ENCODE measurements at regions not wholly inside any gene's neighbourhood (a gene's known extent, or its start where the extent isn't known, plus 50 kb on each side); places are given as distances from the start of the nearest gene placed in this dataset.

DNA sequence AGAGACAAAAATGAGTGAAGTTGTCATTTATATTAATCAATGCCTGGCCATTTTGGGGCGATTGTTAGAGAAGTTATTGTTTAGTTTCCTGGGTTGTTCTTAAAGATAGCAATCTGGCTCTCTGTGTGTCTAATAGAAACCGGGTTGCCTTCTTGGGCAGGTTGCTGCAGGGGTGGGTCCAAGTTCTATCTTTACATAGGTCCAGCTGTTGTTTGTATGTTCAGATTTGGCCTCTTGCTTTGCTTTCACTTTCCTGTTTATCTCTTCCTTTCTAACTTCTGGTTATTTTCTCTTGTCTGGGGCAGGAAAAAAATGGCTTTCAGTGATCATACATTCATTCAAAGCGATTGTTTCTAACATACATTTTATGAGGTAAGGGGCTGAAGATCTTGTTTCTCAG is 128.4 kb upstream of the NOX3 start:
- no peak overlapping the region for H3K4me3 ChIP-seq (ENCODE audit: low read depth, low read length)
- no peak for DNase-seq (ENCODE audit: low read depth)
- TF ChIP-seq POLR2A (IDR thresholded peaks at IDR 0.05; ENCODE audit: extremely low read depth, insufficient read length) (no peak), MYC (IDR thresholded peaks at IDR 0.05; ENCODE audit: low read depth, low read length) (no peak)
- TF ChIP-seq, protein P1, sequence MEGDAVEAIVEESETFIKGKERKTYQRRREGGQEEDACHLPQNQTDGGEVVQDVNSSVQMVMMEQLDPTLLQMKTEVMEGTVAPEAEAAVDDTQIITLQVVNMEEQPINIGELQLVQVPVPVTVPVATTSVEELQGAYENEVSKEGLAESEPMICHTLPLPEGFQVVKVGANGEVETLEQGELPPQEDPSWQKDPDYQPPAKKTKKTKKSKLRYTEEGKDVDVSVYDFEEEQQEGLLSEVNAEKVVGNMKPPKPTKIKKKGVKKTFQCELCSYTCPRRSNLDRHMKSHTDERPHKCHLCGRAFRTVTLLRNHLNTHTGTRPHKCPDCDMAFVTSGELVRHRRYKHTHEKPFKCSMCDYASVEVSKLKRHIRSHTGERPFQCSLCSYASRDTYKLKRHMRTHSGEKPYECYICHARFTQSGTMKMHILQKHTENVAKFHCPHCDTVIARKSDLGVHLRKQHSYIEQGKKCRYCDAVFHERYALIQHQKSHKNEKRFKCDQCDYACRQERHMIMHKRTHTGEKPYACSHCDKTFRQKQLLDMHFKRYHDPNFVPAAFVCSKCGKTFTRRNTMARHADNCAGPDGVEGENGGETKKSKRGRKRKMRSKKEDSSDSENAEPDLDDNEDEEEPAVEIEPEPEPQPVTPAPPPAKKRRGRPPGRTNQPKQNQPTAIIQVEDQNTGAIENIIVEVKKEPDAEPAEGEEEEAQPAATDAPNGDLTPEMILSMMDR (IDR thresholded peaks at IDR 0.05; ENCODE audit: low read depth, low read length): no peak
- TF ChIP-seq, protein P2, sequence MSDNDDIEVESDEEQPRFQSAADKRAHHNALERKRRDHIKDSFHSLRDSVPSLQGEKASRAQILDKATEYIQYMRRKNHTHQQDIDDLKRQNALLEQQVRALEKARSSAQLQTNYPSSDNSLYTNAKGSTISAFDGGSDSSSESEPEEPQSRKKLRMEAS (IDR thresholded peaks at IDR 0.05; ENCODE audit: low read depth, low read length): no peak

DNA sequence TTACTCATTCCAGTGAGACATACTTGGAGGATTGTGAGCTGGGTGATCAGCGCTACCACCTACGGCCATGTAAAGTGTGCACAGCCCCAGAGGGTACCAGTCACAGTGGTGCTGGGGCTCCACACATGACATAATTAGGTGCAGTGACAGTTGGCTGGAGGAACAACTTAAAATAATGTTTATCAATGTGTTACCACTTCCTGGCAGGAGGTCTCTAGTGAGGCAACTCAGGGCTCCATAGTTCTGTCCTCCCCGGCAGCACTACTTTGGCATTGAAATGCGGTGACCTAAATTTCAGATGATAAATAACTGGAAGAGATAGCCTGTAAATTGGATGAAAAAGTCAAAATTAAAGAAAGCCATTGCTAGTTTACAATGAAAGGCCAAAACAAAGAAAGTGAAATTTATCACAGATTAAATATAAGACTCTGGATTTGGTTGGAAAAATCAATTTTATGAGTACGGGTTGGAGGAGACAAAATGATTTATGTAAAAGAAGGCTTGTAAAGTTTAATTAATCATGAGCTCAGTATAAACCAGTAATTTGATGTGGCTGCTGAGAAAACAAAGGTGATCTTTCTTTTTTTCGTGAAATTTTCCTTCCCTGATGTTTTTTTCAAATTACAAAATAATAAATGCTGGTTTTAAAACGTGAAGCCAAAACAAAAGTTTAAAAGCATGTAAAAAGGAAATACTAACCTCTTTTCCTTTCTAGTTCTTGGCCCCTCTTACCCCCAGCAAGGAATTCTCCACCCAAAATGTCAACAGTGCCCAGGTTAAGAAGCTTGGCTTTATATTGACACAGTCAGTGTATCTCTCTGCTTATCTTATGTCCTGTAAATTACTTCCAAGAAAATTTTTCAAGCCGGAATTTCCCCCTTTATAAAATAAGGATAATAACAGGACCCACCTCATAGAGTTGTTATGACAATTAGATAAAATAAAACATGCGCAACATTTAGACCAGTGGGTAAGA is 126.7 kb upstream of the NOX3 start:
- no peak overlapping the region for H3K4me3 ChIP-seq (ENCODE audit: low read depth, low read length)
- no peak for DNase-seq (ENCODE audit: low read depth)
- TF ChIP-seq MYC (IDR thresholded peaks at IDR 0.05; ENCODE audit: low read depth, low read length) (no peak), POLR2A (IDR thresholded peaks at IDR 0.05; ENCODE audit: extremely low read depth, insufficient read length) (no peak)
- TF ChIP-seq, protein P2 (IDR thresholded peaks at IDR 0.05; ENCODE audit: low read depth, low read length): no peak
- TF ChIP-seq, protein P1 (IDR thresholded peaks at IDR 0.05; ENCODE audit: low read depth, low read length): no peak

DNA sequence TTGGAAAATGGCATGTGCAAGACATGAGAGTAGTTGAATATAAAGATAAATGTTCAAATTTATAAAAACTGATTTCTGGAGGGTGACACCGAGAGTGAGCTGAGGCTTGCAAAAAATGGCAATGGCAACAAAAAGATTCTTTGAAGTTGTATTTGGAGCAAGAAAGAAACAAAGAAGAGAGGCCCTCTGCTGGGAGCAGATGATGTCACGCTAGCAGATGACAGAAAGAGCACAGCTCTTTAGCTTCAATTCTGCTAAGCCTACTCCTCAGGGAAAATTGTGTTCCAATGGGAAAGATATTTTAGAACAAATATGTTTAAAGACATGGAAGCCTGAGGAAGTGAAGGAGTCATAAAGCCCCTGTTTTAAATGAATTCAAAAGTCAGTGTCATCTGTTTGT is 125.3 kb upstream of the NOX3 start:
- no peak overlapping the region for H3K4me3 ChIP-seq (ENCODE audit: low read depth, low read length)
- TF ChIP-seq, protein P2 (IDR thresholded peaks at IDR 0.05; ENCODE audit: low read depth, low read length): no peak
- TF ChIP-seq, protein P1 (IDR thresholded peaks at IDR 0.05; ENCODE audit: low read depth, low read length): no peak
- TF ChIP-seq POLR2A (IDR thresholded peaks at IDR 0.05; ENCODE audit: extremely low read depth, insufficient read length): no peak
- TF ChIP-seq MYC (IDR thresholded peaks at IDR 0.05; ENCODE audit: low read depth, low read length): no peak
- no peak for DNase-seq (ENCODE audit: low read depth)

DNA sequence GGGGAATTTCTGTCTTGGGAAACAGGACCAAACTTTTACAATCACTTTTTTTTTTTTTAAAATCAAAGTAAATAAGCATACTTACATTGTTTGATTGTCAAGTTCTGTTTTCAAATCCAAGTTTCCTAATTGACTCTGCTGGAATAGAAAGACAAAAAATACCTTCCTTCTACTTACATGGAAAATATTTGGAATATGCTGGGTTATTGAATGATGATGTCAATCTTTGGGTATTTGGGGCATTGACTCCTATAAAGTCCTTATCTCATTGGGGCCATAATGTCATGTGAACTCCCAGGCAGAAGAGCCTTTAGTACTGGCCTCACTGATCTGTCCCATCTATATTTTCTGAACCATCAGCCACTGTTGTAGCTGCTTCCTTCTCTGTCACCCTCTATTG is 122.6 kb upstream of the NOX3 start:
- no peak for DNase-seq (ENCODE audit: low read depth)
- no peak overlapping the region for H3K4me3 ChIP-seq (ENCODE audit: low read depth, low read length)
- TF ChIP-seq, protein P2 (IDR thresholded peaks at IDR 0.05; ENCODE audit: low read depth, low read length): no peak
- no peak for TF ChIP-seq POLR2A (IDR thresholded peaks at IDR 0.05; ENCODE audit: extremely low read depth, insufficient read length)
- TF ChIP-seq MYC (IDR thresholded peaks at IDR 0.05; ENCODE audit: low read depth, low read length): no peak
- TF ChIP-seq, protein P1 (IDR thresholded peaks at IDR 0.05; ENCODE audit: low read depth, low read length): no peak

DNA sequence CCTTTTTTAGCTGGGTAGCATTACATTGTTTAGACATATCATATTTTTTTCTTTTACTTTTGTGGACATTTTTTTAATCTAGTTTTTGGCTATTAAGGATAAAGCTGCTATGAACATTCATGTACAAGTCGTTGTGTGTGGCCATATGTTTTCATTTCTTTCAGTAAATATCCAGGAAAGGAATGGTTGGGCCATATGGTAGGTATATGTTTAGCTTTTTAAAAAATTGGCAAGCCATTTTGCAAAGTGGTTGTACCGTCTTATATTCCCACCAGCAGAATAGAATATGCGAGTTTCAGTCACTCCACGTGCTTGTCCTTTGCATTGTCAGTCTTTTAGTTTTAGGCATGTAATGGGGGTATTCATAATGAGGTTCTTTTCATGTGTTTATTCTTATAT is 106.3 kb upstream of the NOX3 start:
- H3K4me3 ChIP-seq (ENCODE audit: low read depth, low read length): no peak overlapping the region
- no peak for DNase-seq (ENCODE audit: low read depth)
- TF ChIP-seq MYC (IDR thresholded peaks at IDR 0.05; ENCODE audit: low read depth, low read length): no peak
- TF ChIP-seq POLR2A (IDR thresholded peaks at IDR 0.05; ENCODE audit: extremely low read depth, insufficient read length): no peak
- TF ChIP-seq, protein P1 (IDR thresholded peaks at IDR 0.05; ENCODE audit: low read depth, low read length): no peak
- TF ChIP-seq, protein P2 (IDR thresholded peaks at IDR 0.05; ENCODE audit: low read depth, low read length): no peak
